SK-N-MC (cell line): ENCODE measurements at regions not wholly inside any gene's neighbourhood (a gene's known extent, or its start where the extent isn't known, plus 50 kb on each side); places are given as distances from the start of the nearest gene placed in this dataset.

ENCODE experiments used
- EZH2 ChIP-seq: fragments of 200-600 bp; sonication (generic); IDR thresholded peaks from one replicate; pipeline ENCODE4 v1.6.1; 2017; ENCODE audit warnings: antibody characterized with exemption
- POLR2AphosphoS5 ChIP-seq: IDR thresholded peaks from 2 replicates; pipeline ENCODE4 v1.6.1; 2012; ENCODE audit warnings: mild to moderate bottlenecking, low read depth, low read length, borderline replicate concordance

DNA sequence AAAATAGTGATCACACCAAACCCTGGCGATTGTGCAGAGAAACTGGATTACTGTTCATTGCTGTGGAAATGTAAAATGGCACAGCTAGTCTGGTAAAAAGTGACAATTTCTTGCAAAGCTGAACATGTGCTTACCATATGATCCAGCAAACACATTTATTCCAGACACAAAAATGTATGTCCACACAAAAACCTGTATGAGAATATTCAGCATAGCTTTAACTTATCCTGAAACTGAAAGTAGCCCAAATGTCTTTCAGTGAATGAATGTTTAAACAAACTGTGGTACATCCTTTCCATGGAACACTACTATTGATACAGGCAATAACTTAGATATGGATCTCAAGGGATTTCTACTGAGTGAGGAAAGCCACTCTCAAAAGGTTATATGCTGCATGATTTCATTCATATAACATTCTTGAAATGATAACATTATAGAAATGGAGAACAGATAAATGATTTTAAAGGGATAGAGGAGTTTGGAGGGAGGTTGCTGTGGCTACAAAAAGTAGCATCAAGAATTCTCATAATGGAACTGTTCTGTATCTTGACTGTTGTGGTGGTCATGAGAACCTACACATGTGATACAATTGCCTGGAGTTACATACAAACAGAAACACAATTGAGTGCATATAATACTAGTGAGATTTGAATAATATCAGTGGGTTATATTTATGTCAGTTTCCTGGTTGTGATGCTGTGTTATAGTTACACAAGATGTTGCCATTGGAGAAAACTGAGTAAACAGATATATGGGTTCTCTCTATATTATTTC lies 70.7 kb upstream of the DPH6 start:
- TF ChIP-seq EZH2, result no peak
- TF ChIP-seq POLR2AphosphoS5, result no peak
